ENCODE measurements at regions not wholly inside any gene's neighbourhood (a gene's known extent, or its start where the extent isn't known, plus 50 kb on each side); places are given as distances from the start of the nearest gene placed in this dataset.

- no peak for DNase-seq (ENCODE audit: low read depth in 2 of 2)
Observed at GRCh38 chr5:8470489-8470888, 601.5 kb downstream of the MTRR start.

- no peak for DNase-seq (ENCODE audit: low read depth in 2 of 2)
Observed at GRCh38 chr5:8471581-8471980, 602.6 kb downstream of the MTRR start.

- DNase-seq (ENCODE audit: low read depth in 2 of 2), result no peak
Observed at GRCh38 chr5:8473016-8473415, 604.1 kb downstream of the MTRR start.

- DNase-seq (ENCODE audit: low read depth in 2 of 2), result no peak
Observed at GRCh38 chr5:8473827-8474568, 605.0 kb downstream of the MTRR start.

- no peak for DNase-seq (ENCODE audit: low read depth in 2 of 2)
Observed at GRCh38 chr5:8474569-8474930, 605.6 kb downstream of the MTRR start.

GRCh38 chr5:8478326-8478725 lies 609.4 kb downstream of the MTRR start:
- DNase-seq (ENCODE audit: low read depth in 2 of 2), result no peak

- no peak for DNase-seq (ENCODE audit: low read depth in 2 of 2)
Observed at GRCh38 chr5:8481007-8481406, 612.1 kb downstream of the MTRR start.

GRCh38 chr5:8491254-8491653 lies 622.3 kb downstream of the MTRR start:
- no peak for DNase-seq (ENCODE audit: low read depth in 2 of 2)

GRCh38 chr5:8493176-8493575 lies 624.2 kb downstream of the MTRR start:
- no peak for DNase-seq (ENCODE audit: low read depth in 2 of 2)

- no peak for DNase-seq (ENCODE audit: low read depth in 2 of 2)
Observed at GRCh38 chr5:8500426-8500825, 631.5 kb downstream of the MTRR start.

- no peak for DNase-seq (ENCODE audit: low read depth in 2 of 2)
Observed at GRCh38 chr5:8505196-8505595, 636.2 kb downstream of the MTRR start.

- DNase-seq (ENCODE audit: low read depth in 2 of 2), result no peak
Observed at GRCh38 chr5:8508231-8508630, 639.3 kb downstream of the MTRR start.

- no peak for DNase-seq (ENCODE audit: low read depth in 2 of 2)
Observed at GRCh38 chr5:8516356-8516755, 647.4 kb downstream of the MTRR start.

- DNase-seq (ENCODE audit: low read depth in 2 of 2), result no peak
Observed at GRCh38 chr5:8517456-8517855, 648.5 kb downstream of the MTRR start.

- no peak for DNase-seq (ENCODE audit: low read depth in 2 of 2)
Observed at GRCh38 chr5:8520917-8521316, 652.0 kb downstream of the MTRR start.

- no peak for DNase-seq (ENCODE audit: low read depth in 2 of 2)
Observed at GRCh38 chr5:8521991-8522390, 653.0 kb downstream of the MTRR start.

- no peak for DNase-seq (ENCODE audit: low read depth in 2 of 2)
Observed at GRCh38 chr5:8522646-8523045, 653.7 kb downstream of the MTRR start.

- DNase-seq (ENCODE audit: low read depth in 2 of 2), result no peak
Observed at GRCh38 chr5:8523501-8523900, 654.6 kb downstream of the MTRR start.

GRCh38 chr5:8525819-8526218 lies 656.9 kb downstream of the MTRR start:
- no peak for DNase-seq (ENCODE audit: low read depth in 2 of 2)

- DNase-seq (ENCODE audit: low read depth in 2 of 2), result no peak
Observed at GRCh38 chr5:8528106-8528505, 659.2 kb downstream of the MTRR start.

GRCh38 chr5:8538821-8539220 lies 669.9 kb downstream of the MTRR start:
- no peak for DNase-seq (ENCODE audit: low read depth in 2 of 2)

- DNase-seq (ENCODE audit: low read depth in 2 of 2), result no peak
Observed at GRCh38 chr5:8540317-8540716, 671.4 kb downstream of the MTRR start.

GRCh38 chr5:8550921-8551320 lies 682.0 kb downstream of the MTRR start:
- DNase-seq (ENCODE audit: low read depth in 2 of 2), result no peak

- DNase-seq (ENCODE audit: low read depth in 2 of 2), result no peak
Observed at GRCh38 chr5:8553364-8553763, 684.4 kb downstream of the MTRR start.
